Non-pigmented ciliary epithelial cell (primary cell): ENCODE measurements at regions not wholly inside any gene's neighbourhood (a gene's known extent, or its start where the extent isn't known, plus 50 kb on each side); places are given as distances from the start of the nearest gene placed in this dataset.
"Not testable (repeated sequence)": the region's sequence is repeated elsewhere in the genome, so short reads cannot be mapped to it uniquely, and the experiment has no call there.

ENCODE experiments used
- DNase-seq: peaks from one replicate; pipeline ENCODE4 v3.0.0-alpha.2; 2010; ENCODE audit warnings: low read depth

GRCh38 chr2:16066261-16067036 is 126.1 kb downstream of the MYCN start:
- no peak for DNase-seq

GRCh38 chr2:16065272-16066069 is 125.1 kb downstream of the MYCN start:
- not testable (repeated sequence) for DNase-seq

GRCh38 chr2:16064745-16065144 is 124.4 kb downstream of the MYCN start:
- no peak for DNase-seq

DNA sequence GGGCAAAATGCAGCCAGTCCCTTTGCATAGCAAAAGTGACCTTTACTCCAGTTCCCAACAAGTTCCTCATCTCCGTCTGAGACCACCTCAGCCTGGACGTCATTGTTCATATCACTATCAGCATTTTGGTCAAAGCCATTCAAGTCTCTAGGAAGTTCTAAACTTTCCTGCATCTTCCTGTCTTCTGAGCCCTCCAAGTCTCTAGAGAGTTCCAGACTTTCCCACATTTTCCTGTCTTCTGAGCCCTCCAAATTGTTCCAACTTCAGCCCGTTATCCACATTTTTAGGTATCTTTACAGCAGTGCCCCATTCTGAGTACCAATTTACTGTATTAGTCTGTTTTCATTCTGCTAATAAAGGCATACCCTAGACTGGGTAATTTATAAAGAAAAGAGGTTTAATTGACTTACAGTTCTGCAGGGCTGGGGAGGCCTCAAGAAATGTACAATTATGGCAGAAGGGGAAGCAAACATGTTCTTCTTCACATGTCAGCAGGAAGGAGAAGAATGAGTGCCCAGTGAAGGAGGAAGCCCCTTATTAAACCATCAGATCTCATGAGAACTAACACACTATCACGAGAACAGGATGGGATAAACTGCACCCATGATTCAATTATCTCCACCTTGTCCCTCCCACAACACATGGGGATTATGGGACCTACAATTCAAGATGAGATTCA is 123.7 kb downstream of the MYCN start:
- DNase-seq = no peak

GRCh38 chr2:16063251-16063850 is 123.0 kb downstream of the MYCN start:
- no peak for DNase-seq

DNA sequence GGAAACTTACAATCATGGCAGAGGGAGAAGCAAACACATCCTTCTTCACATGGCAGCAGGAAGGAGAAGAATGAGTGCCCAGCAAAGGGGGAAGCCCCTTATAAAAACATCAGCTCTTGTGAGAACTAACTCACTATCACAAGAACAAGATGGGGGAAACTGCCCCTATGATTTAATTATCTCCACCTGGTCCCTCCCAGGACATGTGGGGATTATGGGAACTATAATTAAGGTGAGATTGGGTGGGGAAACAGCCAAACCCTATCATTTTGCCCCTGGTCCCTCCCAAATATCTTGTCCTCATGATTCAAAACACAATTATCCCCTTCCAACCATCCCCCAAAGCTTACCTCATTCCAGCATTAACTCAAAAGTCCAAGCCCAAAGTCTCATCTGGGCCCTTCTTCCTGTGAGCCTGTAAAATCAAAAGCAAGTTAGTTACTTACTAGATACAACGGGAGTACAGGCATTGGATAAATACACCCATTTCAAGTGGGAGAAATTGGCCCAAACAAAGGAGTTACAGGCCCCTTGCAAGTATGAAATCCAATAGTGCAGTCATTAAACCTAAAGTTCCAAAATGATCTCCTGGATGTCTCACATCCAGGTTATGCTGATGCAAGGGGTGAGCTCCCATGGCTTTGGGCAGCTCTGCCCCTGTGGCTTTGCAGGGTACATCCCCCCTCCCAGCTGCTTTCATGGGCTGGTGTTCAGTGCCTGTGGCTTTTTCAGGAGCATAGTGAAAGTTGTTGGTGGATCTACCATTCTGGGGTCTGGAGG is 122.3 kb downstream of the MYCN start:
- no peak for DNase-seq

- no peak for DNase-seq
These were observed 121.3 kb downstream of the MYCN start for GRCh38 chr2:16061441-16062217.

DNA sequence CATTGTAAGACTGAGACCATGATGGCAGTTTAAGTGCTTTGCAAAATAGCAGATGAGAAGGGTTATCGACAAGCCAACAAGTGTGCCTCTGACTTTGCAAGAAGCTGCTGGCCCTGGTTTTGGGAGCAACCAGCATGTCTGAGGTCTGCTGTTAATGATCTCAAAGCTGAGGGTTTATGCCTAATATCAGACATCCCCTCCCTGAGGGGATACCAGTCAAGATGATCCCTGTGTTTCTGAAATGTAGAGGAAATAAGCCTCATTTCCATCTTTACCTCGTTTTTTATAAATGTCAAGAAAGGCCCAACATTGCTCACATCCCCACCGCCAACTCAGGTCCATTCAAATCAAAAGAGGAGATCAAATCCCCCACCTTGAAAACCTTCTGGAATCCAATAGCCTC is 120.6 kb downstream of the MYCN start:
- no peak for DNase-seq

- DNase-seq = no peak
These were observed 120.0 kb downstream of the MYCN start for GRCh38 chr2:16060125-16060935.

GRCh38 chr2:16059393-16060016 is 119.2 kb downstream of the MYCN start:
- DNase-seq = no peak

DNA sequence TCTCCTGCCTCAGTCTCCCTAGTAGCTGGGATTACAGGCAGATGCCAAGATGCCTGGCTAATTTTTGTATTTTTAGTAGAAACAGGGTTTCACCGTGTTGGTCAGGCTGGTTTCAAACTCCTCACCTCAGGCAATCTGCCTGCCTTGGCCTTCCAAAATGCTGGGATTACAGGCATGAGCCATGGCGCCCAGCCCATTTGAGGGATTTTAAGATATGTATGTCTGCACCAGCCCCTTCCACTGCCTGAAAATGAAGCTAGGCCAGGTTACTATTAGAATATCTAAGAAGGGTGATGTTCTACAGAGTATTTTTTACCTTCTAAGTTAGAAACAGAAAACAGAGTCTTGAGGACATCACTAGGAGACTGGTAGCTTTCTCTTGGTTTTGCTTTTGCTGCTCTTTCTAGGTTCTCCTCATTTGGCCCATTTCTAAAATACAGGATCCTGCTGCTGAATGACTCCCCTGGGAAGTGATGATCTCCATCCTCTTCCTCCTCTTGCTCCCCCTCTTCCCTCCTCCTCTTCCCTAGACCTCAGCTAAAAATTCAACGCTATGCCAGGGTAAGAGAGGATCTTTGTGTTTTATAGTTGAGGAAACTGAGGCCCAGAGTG is 118.5 kb downstream of the MYCN start:
- no peak for DNase-seq

GRCh38 chr2:16058256-16058655 is 117.9 kb downstream of the MYCN start:
- DNase-seq = no peak

- no peak for DNase-seq
These were observed 117.3 kb downstream of the MYCN start for GRCh38 chr2:16057661-16058060.

- DNase-seq = no peak
These were observed 115.7 kb downstream of the MYCN start for GRCh38 chr2:16055848-16056580.

GRCh38 chr2:16053437-16054257 is 113.3 kb downstream of the MYCN start:
- DNase-seq = no peak

- DNase-seq = not testable (repeated sequence)
These were observed 112.3 kb downstream of the MYCN start for GRCh38 chr2:16052571-16053052.

- no peak for DNase-seq
These were observed 111.7 kb downstream of the MYCN start for GRCh38 chr2:16051841-16052564.
